GM18951 (cell line): ENCODE measurements at regions not wholly inside any gene's neighbourhood (a gene's known extent, or its start where the extent isn't known, plus 50 kb on each side); places are given as distances from the start of the nearest gene placed in this dataset.

Source experiments
- POLR2A ChIP-seq: IDR thresholded peaks from 4 replicates; pipeline ENCODE4 v1.6.1; 2011; ENCODE audit warnings: mild to moderate bottlenecking; ENCODE audit not compliant: insufficient read length, insufficient read depth; ENCODE audit errors: extremely low read depth
- in situ Hi-C: fragments of 300-500 bp; cut with MboI; formaldehyde crosslinking; loops from one replicate; pipeline ENCODE4 v1.12.0; 2022; ENCODE audit warnings: low sequenced_read_pairs, mixed read lengths, inconsistent platforms; ENCODE audit not compliant: unreplicated experiment

DNA sequence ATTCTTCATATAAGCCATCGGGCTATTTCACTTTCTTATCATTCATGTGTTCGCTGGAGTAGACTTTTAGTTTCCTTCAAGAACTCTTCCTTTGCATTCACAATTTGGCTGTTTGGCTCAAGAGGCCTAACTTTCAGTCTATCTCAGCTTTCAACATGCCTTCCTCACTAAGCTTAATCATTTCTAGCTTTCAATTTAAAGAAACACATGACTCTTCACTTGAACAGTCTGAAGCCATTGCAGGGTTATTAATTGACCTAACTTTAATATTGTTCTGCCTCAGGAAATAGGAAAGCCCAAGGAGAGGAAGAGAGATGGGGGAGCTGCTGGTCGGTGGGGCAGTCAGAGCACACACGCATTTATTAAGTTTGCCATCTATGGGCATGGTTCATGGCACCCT lies 158.1 kb downstream of the SUCLA2 start:
- TF ChIP-seq POLR2A = no peak
- in situ Hi-C loops = no loop called here

- no peak for TF ChIP-seq POLR2A
- in situ Hi-C loops = no loop called here
These were observed 159.9 kb downstream of the SUCLA2 start for GRCh38 chr13:47841151-47841550.

DNA sequence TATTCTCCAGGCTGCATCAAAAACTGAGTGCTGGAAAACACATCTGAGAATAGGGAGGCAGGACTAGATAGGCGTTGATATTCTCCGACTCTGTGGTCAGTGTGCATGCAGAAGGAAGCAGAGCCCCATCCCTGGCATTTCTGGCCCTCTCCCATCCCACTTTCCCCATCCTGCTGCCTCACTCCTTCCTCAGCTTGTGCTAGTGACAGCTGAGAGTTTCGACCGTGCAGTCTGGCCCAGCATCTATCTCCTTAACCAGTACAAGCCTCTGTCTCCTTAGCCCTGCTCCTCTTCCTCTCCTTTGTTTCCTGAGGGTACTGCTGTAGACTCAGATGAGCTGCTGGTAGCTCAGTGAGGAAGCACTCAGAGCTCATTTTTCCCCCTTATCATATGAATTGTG lies 163.2 kb downstream of the SUCLA2 start:
- in situ Hi-C loops = no loop called here
- no peak for TF ChIP-seq POLR2A

GRCh38 chr13:47837104-47837880 lies 163.8 kb downstream of the SUCLA2 start:
- no peak for TF ChIP-seq POLR2A
- in situ Hi-C loops = no loop called here

DNA sequence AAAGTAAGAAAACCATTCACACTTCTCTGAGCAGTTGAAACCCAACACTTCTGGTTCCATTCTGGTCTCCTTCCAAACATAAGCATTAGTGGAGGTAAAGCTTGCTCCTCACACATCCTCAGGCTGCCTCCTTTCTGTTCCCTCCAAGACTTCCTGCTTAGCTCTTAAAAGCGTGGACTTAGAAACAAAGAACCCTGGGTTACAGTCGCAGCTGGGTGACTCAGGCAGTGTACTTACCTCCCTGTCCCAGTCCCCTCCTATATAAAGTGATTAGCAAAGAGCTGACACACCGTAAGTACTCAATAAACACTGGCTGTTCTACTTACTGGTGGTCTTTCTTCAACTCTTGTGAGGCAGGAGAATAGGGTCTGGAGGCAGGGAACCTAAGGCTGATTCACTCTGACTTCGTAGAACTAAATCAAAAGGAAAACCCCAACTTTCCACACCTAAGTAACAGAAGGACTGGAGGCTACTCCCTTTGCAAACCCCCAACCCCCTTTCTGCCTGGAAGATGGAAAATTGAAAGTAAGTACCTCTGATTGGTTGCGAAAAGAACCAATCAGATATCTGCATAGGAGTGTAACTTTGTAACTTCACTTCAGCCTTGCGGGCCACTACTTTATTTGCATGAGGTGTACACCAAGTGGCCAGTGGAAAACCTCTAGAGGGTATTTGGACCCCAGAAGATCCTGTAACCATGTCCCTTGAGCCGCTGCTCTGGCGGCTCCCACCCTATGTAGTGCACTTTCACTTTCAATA lies 165.4 kb downstream of the SUCLA2 start:
- TF ChIP-seq POLR2A = no peak
- in situ Hi-C loops = no loop called here

GRCh38 chr13:47832458-47832972 lies 168.6 kb downstream of the SUCLA2 start:
- TF ChIP-seq POLR2A = no peak
- in situ Hi-C loops = no loop called here

DNA sequence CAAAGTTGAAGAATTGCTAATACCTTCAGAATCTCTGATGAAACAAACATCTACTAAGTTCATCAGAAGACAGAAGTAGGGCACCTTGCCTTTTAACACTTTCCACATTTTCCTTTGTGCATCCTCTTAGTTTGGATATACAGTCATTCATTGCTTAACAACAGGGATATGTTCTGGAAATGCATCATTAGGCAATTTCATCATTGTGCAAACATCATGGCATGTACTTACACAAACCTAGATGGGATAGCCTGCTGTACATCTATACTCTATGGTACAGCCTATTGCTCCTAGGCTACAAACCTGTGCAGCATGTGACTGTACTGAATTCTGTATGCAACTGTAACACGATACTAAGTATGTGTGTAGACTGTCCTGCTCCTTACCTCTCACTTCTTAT lies 169.8 kb downstream of the SUCLA2 start:
- in situ Hi-C loops = no loop called here
- no peak for TF ChIP-seq POLR2A

DNA sequence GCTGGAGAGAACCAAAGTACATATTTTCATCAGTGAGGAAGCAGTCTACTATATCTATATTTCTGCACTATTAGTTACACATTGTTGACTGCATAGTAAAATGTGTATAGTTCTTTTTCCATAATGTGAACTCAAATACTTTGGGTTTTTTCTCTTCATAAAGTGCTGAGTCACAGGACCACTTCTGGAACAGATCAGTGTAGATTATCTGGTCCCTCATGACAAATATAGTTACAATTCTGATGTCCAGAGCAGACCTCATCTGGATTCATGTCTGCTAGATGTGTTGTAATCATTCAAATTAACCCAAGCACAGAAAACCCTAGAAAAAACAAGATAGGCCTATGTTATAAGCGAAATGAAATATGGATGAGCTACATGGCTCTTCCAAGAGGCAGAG lies 171.4 kb downstream of the SUCLA2 start:
- in situ Hi-C loops = no loop called here
- TF ChIP-seq POLR2A = no peak

- in situ Hi-C loops = no loop called here
These were observed 174.6 kb downstream of the SUCLA2 start for GRCh38 chr13:47826471-47826870.

DNA sequence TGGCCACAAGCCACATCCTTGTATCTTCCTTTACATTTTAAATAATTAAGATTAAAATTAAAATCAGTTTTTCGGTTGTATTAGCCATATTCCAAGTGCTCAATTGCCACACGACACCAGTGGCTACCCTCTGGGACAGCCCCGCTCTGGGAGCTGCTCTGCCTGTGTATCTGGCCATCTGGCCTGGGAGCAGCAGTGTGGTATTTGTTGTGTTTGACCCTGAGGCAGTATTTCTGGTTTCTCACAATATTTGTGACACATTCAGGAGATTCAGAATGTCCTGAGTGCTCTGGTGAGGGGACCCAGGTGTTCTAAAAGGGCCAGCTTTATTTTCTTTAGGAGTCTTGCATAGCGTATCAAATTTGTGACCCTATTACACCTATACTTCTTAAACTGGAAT lies 179.0 kb downstream of the SUCLA2 start:
- in situ Hi-C loops = loop anchor here (25.0 kb wide), 1 partner anchor 940 kb away; no protein-coding TSS in a partner anchor
- TF ChIP-seq POLR2A = no peak

More at GRCh38 chr13:47826471-47826870, 174.6 kb downstream of the SUCLA2 start:
- no peak for TF ChIP-seq POLR2A

DNA sequence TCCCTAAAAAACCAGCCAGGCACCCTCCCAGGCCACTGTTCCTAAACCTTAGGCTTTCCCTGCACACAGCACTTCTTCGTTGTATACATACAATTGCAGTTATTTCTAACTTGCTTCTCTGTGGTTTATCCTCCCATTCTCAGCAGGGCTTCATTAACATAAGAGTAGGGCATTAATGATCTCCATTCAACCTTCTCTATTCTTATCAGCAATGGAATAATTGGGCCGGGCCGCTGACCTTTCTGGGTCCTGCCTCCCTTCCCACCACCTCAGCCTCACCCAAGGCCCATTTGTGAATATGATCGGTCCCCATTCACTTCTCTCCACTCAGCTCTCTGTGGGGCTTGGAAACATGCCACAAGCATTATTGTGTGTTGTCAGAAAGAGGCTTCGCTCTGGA lies 184.2 kb downstream of the SUCLA2 start:
- no peak for TF ChIP-seq POLR2A
- in situ Hi-C loops = loop anchor here (25.0 kb wide), 1 partner anchor 945 kb away; no protein-coding TSS in a partner anchor

DNA sequence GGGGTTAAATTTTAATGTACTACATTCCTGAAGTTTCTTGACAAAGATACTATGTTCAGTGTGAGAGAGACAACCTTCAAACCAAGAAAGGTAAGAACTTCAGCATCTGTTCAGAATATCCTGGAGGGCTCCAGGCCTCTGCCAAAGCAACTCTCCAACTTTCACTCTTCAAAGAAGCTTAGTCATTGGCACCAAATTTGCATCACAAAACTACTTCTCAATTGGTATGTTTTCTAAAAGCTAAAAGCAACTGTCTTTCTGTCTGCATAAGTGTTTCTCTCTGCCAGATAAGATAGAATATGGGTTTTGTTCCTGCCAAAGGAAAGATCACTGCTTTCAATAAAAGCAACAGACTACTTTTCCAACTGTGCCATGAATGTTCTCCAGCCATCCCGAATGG lies 187.4 kb downstream of the SUCLA2 start:
- TF ChIP-seq POLR2A = no peak
- in situ Hi-C loops = loop anchor here (25.0 kb wide), 1 partner anchor 949 kb away; no protein-coding TSS in a partner anchor

DNA sequence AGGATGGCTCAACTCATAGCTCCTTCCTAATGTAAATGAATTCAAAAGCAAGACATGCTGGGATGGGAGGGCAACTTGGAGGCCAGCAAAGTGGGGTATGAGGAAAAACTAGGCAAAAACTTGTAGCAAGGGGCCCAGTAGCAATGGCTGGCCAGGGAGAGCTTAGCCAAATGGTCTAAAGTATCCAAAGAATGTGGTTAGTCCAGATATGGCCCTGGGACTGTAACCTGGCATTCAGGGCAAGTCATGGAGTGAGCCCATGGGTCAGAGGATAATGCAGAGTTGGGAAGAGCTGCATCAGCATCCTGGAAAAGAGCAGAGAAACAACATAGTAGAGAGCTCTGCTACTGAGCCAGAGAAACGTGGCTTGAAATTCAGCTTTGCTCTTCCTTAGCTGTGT lies 191.7 kb downstream of the SUCLA2 start:
- in situ Hi-C loops = loop anchor here (25.0 kb wide), 1 partner anchor 953 kb away; no protein-coding TSS in a partner anchor
- TF ChIP-seq POLR2A = no peak
